Ovary (tissue), 3 donors: ENCODE measurements at regions not wholly inside any gene's neighbourhood (a gene's known extent, or its start where the extent isn't known, plus 50 kb on each side); places are given as distances from the start of the nearest gene placed in this dataset.

Experiments
- EP300 ChIP-seq: sonication (generic); formaldehyde crosslinking; IDR thresholded peaks from one replicate; pipeline ENCODE4 v1.6.1; 2017; ENCODE audit warnings: antibody characterized with exemption
- POLR2A ChIP-seq: fragments of 450-650 bp; IDR thresholded peaks from one replicate; pipeline ENCODE4 v1.6.1; 2017; ENCODE audit warnings: antibody characterized with exemption, mild to moderate bottlenecking, moderate library complexity
- TF ChIP-seq, protein P1 (sequence below), 3 donors: fragments of 450-650 bp in 2 of 3; fragments of 200-600 bp in 1 of 3; IDR thresholded peaks; one replicate each; pipeline versions ENCODE4 v1.5.1 to v1.8.0; 2016 to 2022; ENCODE audit warnings: antibody characterized with exemption in 3 of 3, mild to moderate bottlenecking in 1 of 3
- donor health status: DM: no; HTN: no; CAD: no.

DNA sequence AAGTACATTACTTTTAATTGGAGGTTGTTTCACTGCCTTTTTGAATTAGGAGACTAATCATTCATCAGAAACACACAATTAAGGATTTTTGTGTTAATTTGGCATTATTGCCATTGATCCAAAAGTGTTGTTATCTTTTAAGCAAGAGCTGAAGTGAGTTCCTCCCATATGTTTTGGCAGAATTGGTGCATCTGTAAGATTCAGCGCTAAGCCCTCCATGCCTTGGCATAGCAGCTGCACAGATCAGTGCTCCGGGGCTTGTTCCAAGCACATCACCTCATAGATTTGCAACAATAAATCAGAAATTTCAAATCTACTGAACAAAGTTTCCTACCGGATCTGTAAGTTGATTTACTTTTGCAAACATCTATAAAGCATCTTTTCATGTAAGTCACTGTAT, 106.8 kb upstream of the PHACTR1 start:
- TF ChIP-seq, protein P1, sequence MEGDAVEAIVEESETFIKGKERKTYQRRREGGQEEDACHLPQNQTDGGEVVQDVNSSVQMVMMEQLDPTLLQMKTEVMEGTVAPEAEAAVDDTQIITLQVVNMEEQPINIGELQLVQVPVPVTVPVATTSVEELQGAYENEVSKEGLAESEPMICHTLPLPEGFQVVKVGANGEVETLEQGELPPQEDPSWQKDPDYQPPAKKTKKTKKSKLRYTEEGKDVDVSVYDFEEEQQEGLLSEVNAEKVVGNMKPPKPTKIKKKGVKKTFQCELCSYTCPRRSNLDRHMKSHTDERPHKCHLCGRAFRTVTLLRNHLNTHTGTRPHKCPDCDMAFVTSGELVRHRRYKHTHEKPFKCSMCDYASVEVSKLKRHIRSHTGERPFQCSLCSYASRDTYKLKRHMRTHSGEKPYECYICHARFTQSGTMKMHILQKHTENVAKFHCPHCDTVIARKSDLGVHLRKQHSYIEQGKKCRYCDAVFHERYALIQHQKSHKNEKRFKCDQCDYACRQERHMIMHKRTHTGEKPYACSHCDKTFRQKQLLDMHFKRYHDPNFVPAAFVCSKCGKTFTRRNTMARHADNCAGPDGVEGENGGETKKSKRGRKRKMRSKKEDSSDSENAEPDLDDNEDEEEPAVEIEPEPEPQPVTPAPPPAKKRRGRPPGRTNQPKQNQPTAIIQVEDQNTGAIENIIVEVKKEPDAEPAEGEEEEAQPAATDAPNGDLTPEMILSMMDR (IDR thresholded peaks at IDR 0.05) = no peak
- TF ChIP-seq POLR2A (no peak), EP300 (no peak)
